HG03060 (cell line): ENCODE measurements at regions not wholly inside any gene's neighbourhood (a gene's known extent, or its start where the extent isn't known, plus 50 kb on each side); places are given as distances from the start of the nearest gene placed in this dataset.

Source experiments
- ATAC-seq: cut with Tn5 transposase; IDR thresholded peaks from one replicate; pipeline ENCODE4 v1.9.1; 2021; ENCODE audit warnings: low read depth, moderate number of reproducible peaks; ENCODE audit not compliant: unreplicated experiment

DNA sequence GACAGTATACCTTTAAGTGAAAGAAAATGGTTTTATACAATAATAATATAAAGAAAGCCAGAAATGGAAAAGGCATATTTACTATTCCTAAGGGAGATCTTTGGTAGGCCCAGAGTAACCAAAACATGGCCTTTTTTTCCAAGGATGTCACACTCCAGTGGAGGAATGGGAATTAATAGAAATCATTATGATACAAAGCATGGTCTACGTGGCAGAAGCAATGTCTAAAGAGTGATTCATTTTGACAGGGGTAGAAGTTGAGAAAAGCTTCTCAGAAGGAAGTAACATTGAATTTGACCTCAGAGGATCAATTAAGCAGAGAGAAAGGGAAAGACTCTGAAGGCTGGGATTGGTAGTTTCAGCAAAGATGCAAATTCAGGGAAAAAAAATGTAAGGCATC is 208.6 kb downstream of the BTG1 start:
- ATAC-seq, result no peak

DNA sequence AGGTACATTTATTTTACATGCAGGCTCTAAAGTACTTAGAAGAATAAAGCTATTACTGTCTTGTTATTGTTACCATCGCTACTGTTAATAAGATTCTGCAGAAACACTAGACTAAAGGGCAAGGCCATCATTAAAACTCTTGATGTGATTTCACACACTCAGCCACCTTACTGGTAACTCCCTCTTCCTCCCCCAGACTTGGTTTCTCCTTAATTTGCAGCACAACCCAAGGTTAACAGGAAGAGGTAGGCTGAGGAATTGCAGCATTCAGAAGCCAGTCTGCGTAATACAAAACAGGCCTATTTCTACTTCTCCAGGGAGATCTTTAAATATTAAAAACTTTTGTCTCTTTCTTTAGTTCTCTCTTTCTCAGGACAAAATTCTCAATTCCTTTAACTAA is 210.3 kb downstream of the BTG1 start:
- ATAC-seq, result no peak

GRCh38 chr12:91931111-91931510 is 214.5 kb downstream of the BTG1 start:
- ATAC-seq, result no peak

DNA sequence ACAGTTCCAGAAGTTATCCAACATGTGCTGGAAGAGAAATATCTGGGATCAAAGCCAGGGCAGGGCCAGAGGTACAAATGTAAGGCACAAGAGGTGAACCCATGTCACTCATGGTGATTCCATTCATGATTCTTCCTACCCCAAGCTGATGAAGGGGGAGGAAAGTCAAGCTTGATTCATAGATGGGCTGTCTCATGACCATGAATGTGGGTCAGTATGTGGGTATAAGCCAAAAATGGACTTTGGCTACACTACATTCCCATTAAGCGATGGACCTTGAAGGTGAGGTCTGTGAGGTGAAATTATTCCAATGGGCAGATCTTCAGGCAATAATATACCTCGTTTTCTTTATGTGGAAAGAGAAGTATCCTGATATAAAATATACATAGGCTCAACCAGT is 217.1 kb downstream of the BTG1 start:
- ATAC-seq, result no peak

DNA sequence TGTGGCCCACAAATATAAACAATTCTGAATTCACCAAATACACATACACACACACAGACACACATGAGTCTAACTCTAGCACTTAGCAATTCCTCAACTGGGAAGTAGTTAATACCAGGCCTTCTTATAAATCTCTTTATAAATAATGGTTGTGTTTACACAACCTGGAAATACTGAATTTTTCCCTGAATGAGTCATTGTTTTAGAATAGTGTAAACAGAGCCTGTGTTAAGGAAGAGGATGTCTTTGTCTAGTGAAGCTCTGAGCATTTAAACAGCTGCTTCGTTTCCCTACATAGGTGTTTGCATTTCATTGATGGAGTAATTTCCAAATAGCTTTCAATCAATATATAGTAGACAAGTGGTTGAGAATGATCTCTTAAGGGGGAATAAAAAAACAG is 218.8 kb downstream of the BTG1 start:
- no peak for ATAC-seq

GRCh38 chr12:91924827-91925226 is 220.8 kb downstream of the BTG1 start:
- no peak for ATAC-seq

DNA sequence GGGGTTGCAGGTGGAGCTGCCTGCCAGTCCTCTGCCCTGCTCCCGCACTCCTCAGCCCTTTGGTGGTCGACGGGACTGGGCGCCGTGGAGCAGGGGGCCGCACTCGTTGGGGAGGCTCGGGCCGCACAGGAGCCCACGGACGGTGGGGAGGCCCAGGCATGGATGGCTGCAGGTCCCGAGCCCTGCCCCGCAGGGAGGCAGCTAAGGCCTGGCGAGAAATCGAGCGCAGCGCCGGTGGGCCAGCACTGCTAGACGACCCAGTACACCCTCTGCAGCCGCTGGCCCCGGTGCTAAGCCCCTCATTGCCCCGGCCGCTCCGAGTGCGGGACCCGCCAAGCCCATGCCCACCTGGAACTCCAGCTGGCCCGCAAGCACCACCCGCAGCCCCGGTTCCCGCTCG is 221.8 kb downstream of the BTG1 start:
- no peak for ATAC-seq

DNA sequence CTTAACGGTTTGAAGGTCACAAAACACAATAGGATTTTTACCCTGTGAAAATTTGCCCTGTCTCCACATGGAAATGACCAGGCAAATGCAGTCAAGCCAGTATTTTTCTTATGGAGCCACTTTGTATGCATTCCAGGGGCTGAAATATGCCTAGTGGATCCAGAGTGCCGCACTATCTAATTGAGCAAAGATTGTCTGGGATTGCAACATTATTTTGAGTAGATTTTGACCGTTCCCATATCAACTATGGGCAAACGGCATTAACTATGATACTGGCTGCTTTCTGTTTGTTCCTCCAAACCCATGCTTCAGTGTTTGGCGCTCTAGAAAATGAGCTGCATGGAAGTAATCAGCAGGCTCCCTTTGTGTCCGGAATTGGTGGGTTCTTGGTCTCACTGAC is 223.0 kb downstream of the BTG1 start:
- no peak for ATAC-seq

- no peak for ATAC-seq
Measured at GRCh38 chr12:91922139-91922538, 223.5 kb downstream of the BTG1 start.

DNA sequence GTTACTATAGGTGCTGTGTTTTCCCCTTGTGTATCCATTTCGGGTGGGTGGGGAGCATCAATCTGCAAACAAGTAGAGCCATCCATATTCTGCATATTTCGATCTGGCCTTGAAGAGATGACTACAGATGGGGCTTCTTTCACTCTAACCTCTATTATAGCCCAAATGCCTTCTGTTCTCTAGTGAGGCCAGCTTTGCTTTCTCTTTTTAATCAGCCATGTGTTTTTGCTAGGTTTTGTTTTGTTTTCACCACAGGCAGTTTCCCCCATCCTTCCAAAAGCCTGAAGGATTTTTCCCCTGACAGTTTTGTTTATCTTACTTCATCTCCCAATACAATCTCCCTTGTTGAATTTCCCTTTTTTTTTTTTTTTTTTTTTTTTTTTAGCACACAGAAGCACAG is 224.1 kb downstream of the BTG1 start:
- ATAC-seq, result no peak

DNA sequence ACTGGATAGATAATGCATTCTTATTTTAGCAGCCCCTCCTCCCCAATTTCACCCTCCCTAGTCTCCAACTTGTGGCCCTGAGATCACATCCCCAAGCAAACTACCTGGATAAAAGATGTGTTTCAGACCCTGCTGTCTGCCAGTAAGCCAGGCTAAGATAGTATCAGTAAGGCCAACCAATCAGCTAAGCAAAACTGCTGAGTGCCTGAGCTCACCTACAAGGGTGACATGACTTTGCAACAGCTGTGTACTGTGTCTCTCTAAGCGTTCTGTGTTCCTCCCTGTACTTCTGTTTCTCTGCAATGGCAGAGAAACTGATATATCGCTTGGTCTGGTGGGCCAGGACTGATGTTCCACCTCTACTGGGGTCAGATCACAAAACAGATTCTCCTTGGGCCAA is 224.9 kb downstream of the BTG1 start:
- ATAC-seq, result no peak

- no peak for ATAC-seq
Measured at GRCh38 chr12:91920276-91920675, 225.4 kb downstream of the BTG1 start.

- no peak for ATAC-seq
Measured at GRCh38 chr12:91918431-91918830, 227.2 kb downstream of the BTG1 start.

- ATAC-seq, result no peak
Measured at GRCh38 chr12:91914701-91915100, 230.9 kb downstream of the BTG1 start.

DNA sequence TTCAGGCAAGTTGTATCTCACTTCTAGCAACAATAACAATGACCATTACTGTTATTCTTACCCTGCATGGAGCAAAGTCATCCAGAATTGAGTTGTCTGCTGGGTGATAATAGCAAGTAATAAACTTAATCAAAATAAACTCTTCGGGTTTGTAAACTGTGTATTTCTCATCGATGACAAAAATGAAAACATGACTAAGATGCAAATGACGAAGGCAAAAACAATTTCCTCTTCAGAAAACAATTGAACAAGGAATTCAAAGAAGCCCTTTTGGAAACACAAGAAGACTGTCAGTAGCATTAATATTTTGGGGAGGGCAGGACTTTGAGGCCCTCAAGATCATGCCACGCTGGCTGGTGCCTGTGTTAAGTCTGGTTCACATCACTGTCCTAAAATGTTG is 232.0 kb downstream of the BTG1 start:
- no peak for ATAC-seq

GRCh38 chr12:91913124-91913523 is 232.5 kb downstream of the BTG1 start:
- no peak for ATAC-seq

GRCh38 chr12:91912178-91912577 is 233.5 kb downstream of the BTG1 start:
- ATAC-seq, result no peak

DNA sequence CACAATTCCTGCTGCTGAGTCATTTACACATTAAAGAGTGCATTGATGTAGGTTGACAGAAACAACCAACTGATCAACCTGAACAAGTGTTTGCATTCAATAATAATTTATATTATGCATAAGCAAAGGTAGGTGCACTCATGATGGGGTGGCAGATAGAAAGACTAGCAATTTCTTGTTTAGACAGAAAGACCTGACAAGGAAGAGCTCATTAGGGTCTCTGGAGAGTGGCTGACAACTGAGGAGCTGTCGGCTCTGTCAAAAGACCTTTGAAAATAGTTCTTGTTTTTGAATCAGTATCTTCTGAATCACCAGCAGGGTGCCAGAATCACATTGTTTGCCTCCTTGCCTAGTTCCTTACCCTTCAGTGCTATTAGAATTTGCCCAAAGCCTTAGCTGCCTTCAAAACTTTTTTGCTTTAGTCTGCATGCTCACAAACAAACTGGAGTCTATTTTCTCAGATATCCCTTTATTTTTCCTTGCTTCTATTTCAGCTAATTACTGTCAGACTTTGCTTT is 234.7 kb downstream of the BTG1 start:
- no peak for ATAC-seq

DNA sequence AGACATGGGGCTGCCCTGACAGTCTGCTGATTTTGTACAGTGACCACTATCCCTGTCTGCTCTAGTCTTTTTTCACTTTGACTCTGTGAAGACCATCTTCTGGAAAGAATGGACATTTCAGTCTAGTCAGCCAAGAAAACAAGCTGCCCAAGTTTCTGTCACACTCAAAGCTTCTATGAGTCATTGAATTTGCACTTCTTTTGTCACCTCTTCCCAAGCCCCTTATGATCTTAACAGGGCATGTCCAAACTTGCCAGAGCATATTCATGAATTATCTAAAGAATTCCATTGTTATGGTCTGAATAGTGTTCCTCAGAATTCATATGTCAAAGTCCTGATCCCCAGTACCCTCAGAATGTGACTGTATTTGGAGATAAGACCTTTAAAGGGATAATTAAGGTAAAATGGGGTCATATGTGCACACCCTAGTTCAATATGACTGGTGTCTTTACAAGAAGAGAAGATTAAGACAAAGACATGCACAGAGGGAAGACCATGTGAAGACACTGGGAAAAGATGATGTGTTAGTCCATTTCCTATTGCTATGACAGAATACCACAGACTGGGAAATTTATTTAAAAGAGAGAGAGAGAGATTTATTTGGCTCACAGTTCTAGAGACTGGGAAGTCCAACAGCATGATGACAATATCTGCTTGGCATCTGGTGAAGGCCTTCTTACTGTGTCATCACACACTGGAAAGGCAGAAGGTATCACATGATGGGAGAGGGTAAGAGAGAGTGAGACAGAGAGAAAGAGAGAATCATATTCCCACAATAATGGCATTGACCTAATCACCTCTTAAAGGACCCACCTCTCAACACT is 242.6 kb downstream of the BTG1 start:
- no peak for ATAC-seq

GRCh38 chr12:91901381-91902074 is 244.1 kb downstream of the BTG1 start:
- ATAC-seq, result no peak

DNA sequence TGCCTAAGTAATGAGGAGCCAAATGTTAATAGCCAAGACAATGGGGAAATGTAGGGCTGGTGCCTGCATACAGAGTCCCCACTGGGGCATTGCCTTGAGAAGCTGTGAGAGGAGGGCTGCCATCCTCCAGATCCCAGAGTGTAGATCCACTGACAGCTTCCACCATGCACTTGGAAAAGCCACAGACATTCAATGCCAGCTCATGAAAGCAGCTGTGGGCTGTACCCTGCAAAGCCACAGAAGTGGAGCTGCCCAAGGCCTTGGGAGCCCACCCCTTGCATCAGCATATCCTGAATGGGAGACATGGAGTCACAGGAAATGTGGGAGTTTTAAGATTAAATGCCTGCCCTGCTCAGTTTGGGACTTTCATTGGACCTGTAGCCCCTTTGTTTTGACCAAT is 244.7 kb downstream of the BTG1 start:
- ATAC-seq, result no peak

DNA sequence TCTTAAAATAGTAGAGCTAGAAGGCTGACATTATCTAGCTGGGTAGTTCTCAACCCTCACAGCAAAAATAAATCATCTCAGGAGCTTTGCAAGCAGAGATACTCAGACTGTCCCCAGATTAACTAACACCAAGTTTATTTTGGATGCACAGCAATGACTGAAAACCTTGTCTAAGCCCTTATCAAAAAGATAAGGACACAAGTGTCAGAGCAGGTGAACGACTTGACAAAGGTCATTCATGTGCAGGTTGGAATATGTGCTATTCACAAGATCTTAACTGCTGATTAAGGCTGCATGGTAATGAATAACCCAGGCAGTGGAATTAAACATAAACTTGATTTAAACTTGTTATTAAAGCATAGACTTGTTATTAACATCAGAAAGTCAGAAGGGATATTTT is 246.6 kb downstream of the BTG1 start:
- no peak for ATAC-seq
